Large intestine (tissue), 3 donors: ENCODE measurements at regions not wholly inside any gene's neighbourhood (a gene's known extent, or its start where the extent isn't known, plus 50 kb on each side); places are given as distances from the start of the nearest gene placed in this dataset.
A peak's percentile ranks its signal among the peaks of the same experiment; 100 is the strongest.

Source experiments
- DNase-seq, 2 donors: peaks; one replicate each; pipeline versions ENCODE4 v3.0.0 to v3.0.0-alpha.2; 2013
- H3K27ac ChIP-seq: one replicate; pipeline ENCODE4 v1.5.1; 2013; ENCODE audit warnings: low read length
- H3K27me3 ChIP-seq: 2 replicates; pipeline ENCODE4 v1.6.1; 2013; ENCODE audit warnings: low read length; ENCODE audit not compliant: control insufficient read depth, insufficient read depth
- H3K36me3 ChIP-seq: 2 replicates; pipeline ENCODE4 v1.6.1; 2013; ENCODE audit warnings: low read length; ENCODE audit not compliant: control insufficient read depth, insufficient read depth
- H3K4me1 ChIP-seq: one replicate; pipeline ENCODE4 v1.6.1; 2013; ENCODE audit warnings: low read length; ENCODE audit not compliant: control insufficient read depth, insufficient read depth
- H3K4me3 ChIP-seq: one replicate; pipeline ENCODE4 v1.5.1; 2013; ENCODE audit warnings: low read length
- H3K9me3 ChIP-seq: one replicate; pipeline ENCODE4 v1.6.1; 2013; ENCODE audit warnings: mild to moderate bottlenecking, low read depth, low read length, moderate library complexity; ENCODE audit not compliant: control insufficient read depth
- WGBS: methylation state at CpG from one replicate; pipeline ENCODE4 v1.1.5; 2013; ENCODE audit warnings: low lambda C conversion rate; ENCODE audit not compliant: insufficient coverage; 5-methylcytosine and 5-hydroxymethylcytosine counted together

DNA sequence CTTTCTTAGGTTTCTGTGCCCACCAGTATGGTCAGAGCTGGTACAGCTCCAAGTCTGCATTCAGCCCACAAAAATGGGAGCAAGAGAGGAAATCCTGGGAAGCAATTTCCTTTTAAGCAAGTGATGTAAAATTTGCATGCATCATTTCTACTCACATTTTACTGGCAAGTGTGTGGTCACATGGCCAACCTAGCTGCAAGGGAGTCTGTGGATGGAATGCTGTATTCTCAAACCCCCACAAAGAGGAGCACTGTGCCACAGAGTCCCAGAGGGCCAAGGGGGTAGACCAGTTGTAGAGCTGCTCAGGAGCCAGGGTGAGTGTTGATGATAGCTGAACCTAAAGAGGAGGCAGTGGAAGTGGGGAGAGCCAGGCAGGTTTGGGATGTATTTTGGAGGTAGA is 154.3 kb upstream of the SPRY4 start:
- Histone ChIP-seq H3K4me3 (no peak overlapping the region), H3K27ac (no peak overlapping the region), H3K4me1 (no peaks in the 10 kb centered on the region), H3K36me3 (no peaks in the 10 kb centered on the region), H3K27me3 (no peaks in the 10 kb centered on the region), H3K9me3 (peaks cover 4% of the 10 kb centered on the region)
- no peak for DNase-seq

DNA sequence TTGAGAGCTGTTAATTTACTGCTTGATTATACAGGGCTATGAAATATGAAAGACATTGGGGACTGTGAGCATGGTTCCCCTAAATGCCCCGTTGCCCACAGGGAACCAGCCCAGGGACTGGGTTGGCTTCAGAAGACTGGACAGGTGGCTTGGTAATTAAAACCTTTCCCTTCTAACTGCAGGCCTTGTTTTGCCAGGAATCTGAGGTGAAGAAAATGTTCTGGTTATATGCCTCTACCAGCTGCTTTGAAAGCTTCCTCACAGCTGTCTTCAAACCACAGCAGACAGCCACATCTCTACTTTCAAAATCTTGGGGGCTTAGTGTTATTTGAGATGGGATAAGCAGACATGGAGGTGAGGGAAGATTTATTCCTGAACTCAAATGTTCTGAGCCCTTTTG is 153.3 kb upstream of the SPRY4 start:
- H3K27me3 ChIP-seq, result no peaks in the 10 kb centered on the region
- H3K27ac ChIP-seq, result no peak overlapping the region
- H3K4me1 ChIP-seq, result no peaks in the 10 kb centered on the region
- H3K36me3 ChIP-seq, result no peaks in the 10 kb centered on the region
- DNase-seq, result no peak
- no CpG with 5 or more reads among the region's 1 CpG for whole genome bisulfite sequencing
- H3K9me3 ChIP-seq, result peaks cover 4% of the 10 kb centered on the region
- H3K4me3 ChIP-seq, result no peak overlapping the region

DNA sequence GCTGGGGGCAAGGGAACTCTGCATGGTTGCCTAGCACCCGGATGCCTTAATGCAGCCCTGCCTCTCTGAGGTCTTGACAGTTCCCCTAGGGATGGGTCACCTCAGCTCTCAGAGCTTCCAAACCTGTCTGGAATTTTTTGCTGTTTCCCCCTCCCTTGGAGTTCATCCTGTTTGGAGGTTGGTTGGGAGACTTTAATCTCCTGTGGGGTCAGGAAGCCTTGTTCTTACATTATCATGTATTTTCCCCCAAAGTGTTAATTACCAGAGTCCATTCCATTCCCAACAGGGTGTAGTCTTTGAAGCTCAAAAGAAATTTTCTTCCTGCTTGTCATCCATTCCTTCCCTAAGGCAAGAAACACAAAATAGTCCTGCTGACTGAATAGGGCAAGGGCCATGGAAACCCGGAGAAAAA is 150.3 kb upstream of the SPRY4 start:
- no CpG with 5 or more reads among the region's 2 CpGs for WGBS
- no peaks in the 10 kb centered on the region for H3K27me3 ChIP-seq
- peaks cover 4% of the 10 kb centered on the region for H3K9me3 ChIP-seq
- DNase-seq, result no peak
- no peaks in the 10 kb centered on the region for H3K4me1 ChIP-seq
- H3K36me3 ChIP-seq, result no peaks in the 10 kb centered on the region
- H3K27ac ChIP-seq, result no peak overlapping the region
- H3K4me3 ChIP-seq, result no peak overlapping the region

DNA sequence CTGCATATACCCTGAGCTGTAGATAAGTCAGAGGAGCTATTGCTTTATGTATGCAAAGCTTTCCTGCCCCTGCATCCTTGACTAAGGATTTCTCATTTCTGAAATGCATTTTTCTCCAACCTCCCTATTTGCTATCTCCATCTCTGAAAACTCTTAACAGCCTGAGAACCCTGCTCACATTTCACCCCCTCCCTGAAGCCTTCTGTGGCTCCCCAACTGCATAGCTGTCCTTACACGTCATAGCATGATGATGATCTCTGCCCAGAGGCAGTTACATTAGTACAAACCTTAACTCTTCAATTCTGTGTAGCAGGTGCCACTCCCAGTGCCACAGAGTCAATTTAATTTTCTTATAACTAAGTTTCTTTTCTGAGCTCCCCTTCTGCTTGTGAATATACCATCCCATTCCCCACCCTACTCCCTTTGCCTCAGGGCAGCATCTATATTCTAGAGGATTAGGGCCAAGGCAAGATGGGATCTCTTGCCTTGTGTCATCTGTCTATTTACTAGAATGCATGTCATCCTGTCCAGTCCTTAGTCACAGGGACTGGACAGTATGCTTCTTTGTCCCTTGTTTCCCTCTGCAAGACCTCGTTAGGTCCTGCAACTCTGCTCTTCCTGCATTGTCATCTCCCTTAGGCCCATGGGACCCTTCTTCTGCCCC is 149.7 kb upstream of the SPRY4 start:
- Histone ChIP-seq H3K36me3 (no peaks in the 10 kb centered on the region), H3K4me1 (no peaks in the 10 kb centered on the region), H3K27me3 (no peaks in the 10 kb centered on the region), H3K9me3 (peaks cover 4% of the 10 kb centered on the region), H3K4me3 (no peak overlapping the region), H3K27ac (no peak overlapping the region)
- no peak for DNase-seq
- WGBS, result no CpG with 5 or more reads among the region's 2 CpGs

DNA sequence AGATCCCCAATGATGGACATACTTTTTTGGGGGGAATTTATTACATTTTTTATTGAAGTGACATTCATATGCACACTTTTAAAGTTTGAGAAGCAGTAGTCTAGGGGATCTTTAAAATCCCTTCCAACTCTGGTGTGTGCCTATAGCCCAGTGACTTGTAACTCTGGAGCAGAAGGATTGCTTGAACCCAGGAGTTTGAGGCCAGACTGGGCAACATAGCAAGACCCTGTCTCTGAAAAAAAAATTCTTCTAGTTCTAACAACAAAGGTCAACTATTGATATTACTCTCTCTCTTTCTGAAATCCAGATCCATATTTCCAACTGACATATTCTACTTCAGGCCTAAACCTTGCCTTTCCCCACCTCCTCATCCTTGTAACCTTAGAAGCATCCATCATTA is 148.2 kb upstream of the SPRY4 start:
- Histone ChIP-seq H3K4me3 (no peak overlapping the region), H3K9me3 (no peaks in the 10 kb centered on the region), H3K4me1 (no peaks in the 10 kb centered on the region), H3K27me3 (no peaks in the 10 kb centered on the region), H3K36me3 (no peaks in the 10 kb centered on the region), H3K27ac (no peak overlapping the region)
- no peak for DNase-seq

DNA sequence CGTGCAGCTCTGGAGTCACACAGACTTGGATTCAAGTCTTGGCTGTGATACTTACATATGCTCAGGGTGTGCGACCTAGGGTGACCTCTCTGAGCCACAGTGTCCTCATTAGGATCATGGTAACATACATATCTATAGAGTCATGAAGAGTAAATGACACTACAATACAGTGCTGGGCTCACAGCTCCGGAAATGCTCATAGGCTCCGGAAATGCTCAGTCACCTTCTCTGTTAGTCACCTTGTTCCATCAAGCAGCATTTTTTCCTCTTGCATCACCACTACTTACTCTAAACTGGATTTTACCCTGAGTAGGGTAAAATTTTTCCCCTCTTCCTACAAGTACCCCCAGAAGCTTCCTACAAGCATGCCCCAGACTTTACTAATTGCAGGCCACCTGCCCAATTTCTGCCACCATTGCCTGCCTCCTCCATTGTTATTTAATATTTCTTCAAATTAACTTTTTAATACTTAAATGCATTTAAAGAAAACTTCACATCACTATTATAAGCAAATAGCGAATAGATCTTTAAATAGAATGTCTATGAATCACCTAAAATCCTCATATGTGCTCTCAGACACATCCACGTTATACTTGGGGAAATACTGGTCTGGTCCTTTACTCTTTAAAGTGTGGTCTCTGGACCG is 147.6 kb upstream of the SPRY4 start:
- no peaks in the 10 kb centered on the region for H3K36me3 ChIP-seq
- H3K9me3 ChIP-seq, result no peaks in the 10 kb centered on the region
- H3K4me3 ChIP-seq, result no peak overlapping the region
- WGBS, result no CpG with 5 or more reads among the region's 7 CpGs
- no peak overlapping the region for H3K27ac ChIP-seq
- H3K27me3 ChIP-seq, result no peaks in the 10 kb centered on the region
- no peaks in the 10 kb centered on the region for H3K4me1 ChIP-seq
- DNase-seq, result no peak

DNA sequence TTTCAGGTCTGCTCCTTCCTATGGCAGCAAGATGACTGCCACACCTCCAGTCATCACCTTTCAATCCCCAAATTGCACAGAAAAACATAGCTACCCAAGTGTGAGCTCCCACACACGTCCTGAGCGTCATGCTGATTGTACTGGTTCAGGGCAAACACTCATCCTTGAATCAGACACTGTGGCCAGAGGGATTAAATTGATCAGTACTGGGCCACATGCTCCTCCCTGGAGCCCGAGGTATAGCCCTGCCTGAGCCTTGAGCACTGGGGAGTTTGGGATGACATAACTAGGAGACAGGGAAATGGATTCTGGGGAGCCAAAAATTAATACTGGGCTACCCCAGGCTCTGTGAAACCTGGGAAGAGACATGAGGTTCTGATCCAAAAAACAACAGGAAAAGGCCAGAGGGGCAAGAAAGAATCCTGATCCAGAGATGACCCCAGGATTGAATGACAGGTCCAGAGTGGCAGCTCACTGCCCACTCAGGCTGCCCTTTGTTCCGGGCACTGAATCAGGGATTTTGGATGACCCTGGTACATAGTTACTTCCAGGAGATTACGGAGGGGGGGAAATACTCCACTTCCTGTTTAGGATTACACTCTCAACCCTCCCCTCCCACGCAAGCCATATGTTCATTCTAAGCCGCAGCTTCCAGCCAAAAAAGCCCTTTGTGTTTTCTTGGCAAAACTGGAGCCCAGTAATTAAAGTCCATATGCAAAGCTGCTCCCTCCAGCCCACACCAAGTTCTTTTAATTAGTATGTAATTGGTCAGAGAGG is 141.6 kb upstream of the SPRY4 start:
- WGBS, result no CpG with 5 or more reads among the region's 7 CpGs
- peak overlapping the region; percentile 40 for H3K27ac ChIP-seq

DNA sequence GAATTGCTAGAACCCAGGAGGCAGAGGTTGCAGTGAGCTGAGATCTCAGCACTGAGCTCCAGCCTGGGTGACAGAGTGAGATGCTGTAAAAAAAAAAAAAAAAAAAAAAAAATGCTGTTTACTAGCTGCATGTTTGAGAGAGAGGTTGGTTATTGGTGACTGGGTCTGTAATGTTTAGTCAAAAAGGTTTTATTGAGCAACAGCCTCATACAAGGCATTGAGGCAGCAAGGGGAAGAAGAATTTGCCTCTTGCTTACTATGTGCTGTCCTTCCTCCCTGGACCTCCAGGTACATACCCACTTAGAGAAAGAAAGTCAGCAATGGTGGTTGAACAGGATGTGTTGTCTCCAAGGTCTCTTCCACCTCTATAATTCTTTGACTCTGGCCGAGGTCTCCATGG is 140.7 kb upstream of the SPRY4 start:
- no peak overlapping the region for H3K4me3 ChIP-seq
- DNase-seq, result no peak
- no CpG with 5 or more reads among the region's 1 CpG for WGBS
- no peaks in the 10 kb centered on the region for H3K9me3 ChIP-seq
- H3K36me3 ChIP-seq, result no peaks in the 10 kb centered on the region
- no peaks in the 10 kb centered on the region for H3K27me3 ChIP-seq
- peaks cover 7% of the 10 kb centered on the region for H3K4me1 ChIP-seq
- no peak overlapping the region for H3K27ac ChIP-seq

More for the DNA sequence above, 141.6 kb upstream of the SPRY4 start:
- Histone ChIP-seq H3K4me3 (no peak overlapping the region), H3K4me1 (peaks cover 3% of the 10 kb centered on the region), H3K9me3 (no peaks in the 10 kb centered on the region), H3K27me3 (no peaks in the 10 kb centered on the region), H3K36me3 (no peaks in the 10 kb centered on the region)
- DNase-seq, result peak in 1 of 2 donors; percentile 30

DNA sequence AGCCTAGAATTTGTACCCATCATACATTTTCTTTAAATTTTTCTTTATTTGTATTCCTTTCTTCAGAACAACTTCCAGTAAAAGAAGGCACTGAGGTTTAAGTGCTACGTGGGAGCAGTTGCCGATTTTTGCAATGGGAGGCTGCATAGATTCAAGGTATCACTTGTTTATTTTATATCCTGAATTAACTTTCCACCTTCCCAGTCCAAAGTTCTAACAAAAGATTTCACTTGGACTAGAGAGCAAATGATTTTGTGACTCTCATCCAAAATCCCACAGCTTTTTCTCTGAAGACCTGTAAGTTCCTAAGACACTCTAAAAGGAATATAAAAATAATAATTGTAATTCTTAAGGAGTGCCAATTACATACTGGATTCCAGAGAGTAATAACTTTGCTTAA is 139.1 kb upstream of the SPRY4 start:
- peaks cover 7% of the 10 kb centered on the region for H3K4me1 ChIP-seq
- H3K27ac ChIP-seq, result no peak overlapping the region
- no peak for DNase-seq
- H3K4me3 ChIP-seq, result no peak overlapping the region
- H3K27me3 ChIP-seq, result no peaks in the 10 kb centered on the region
- no peaks in the 10 kb centered on the region for H3K36me3 ChIP-seq
- no CpG with 5 or more reads among the region's 2 CpGs for WGBS
- H3K9me3 ChIP-seq, result peaks cover 5% of the 10 kb centered on the region

DNA sequence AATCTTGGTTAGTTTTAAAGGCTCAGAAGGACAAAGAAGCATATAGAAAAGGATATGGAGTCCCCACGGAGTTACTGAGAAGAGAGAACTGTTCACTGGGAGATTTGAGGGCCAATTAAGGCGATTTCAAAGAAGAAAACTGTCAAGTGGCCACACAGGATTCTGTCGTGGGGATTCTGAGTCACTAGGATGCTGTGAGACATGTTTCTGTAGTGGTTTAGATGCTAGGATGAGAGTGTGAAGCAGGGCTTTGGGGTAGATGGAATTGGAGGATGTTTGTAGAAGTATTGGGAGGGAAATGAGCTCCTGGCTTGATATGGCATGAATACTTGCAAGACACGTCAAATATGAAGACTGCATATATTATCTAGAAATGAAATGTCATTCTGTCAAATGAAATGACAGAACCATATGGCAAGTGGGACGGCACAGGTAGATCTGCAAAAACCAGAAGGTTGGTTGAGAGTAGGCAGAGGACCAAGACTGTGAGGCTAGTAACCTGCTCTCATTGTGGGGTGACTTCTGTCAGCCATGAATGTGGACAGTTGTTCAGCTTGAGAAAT is 136.3 kb upstream of the SPRY4 start:
- no peak overlapping the region for H3K4me3 ChIP-seq
- 94% methylated on average over 2 of the region's 5 CpGs for WGBS
- no peaks in the 10 kb centered on the region for H3K36me3 ChIP-seq
- H3K9me3 ChIP-seq, result peaks cover 5% of the 10 kb centered on the region
- H3K27me3 ChIP-seq, result no peaks in the 10 kb centered on the region
- peaks cover 4% of the 10 kb centered on the region for H3K4me1 ChIP-seq
- no peak for DNase-seq
- H3K27ac ChIP-seq, result no peak overlapping the region
